ENCODE measurements at regions not wholly inside any gene's neighbourhood (a gene's known extent, or its start where the extent isn't known, plus 50 kb on each side); places are given as distances from the start of the nearest gene placed in this dataset.

GRCh38 chr14:22415605-22415959, 173.4 kb downstream of the DAD1 start:
- TF ChIP-seq, protein P1, sequence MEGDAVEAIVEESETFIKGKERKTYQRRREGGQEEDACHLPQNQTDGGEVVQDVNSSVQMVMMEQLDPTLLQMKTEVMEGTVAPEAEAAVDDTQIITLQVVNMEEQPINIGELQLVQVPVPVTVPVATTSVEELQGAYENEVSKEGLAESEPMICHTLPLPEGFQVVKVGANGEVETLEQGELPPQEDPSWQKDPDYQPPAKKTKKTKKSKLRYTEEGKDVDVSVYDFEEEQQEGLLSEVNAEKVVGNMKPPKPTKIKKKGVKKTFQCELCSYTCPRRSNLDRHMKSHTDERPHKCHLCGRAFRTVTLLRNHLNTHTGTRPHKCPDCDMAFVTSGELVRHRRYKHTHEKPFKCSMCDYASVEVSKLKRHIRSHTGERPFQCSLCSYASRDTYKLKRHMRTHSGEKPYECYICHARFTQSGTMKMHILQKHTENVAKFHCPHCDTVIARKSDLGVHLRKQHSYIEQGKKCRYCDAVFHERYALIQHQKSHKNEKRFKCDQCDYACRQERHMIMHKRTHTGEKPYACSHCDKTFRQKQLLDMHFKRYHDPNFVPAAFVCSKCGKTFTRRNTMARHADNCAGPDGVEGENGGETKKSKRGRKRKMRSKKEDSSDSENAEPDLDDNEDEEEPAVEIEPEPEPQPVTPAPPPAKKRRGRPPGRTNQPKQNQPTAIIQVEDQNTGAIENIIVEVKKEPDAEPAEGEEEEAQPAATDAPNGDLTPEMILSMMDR (conservative IDR thresholded peaks at IDR 0.05): no peak
- TF ChIP-seq ZFX (IDR thresholded peaks at IDR 0.05): no peak

Data from C4-2B (cell line).